ENCODE measurements at regions not wholly inside any gene's neighbourhood (a gene's known extent, or its start where the extent isn't known, plus 50 kb on each side); places are given as distances from the start of the nearest gene placed in this dataset.

DNA sequence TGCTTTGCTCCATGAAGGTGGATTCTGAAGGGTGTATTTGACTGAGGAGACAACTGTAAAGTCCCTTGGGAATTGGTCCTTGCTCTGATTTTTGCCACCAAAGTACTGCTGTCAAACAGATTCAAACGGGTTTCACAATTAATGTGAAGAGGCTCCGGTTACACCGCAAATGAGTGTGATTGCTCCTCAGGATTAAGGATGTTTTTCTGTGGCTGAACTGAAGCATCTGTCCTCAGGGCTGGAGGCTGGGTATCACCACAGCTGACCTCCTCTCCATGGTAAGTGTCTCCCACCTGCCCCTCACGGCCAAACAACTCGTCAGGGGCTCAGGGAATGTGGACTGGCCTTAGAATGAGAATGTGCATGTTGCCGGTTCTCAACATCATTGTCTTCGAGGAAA is 130.4 kb upstream of the NDUFV2 start:
- Histone ChIP-seq H3K27me3 (no peaks in the 10 kb centered on the region), H3K36me3 (no peaks in the 10 kb centered on the region), H3K9me3 (no peaks in the 10 kb centered on the region), H3K4me1 (no peaks in the 10 kb centered on the region), H3K27ac (peak overlapping the region in 2 of 4 donors; percentile 13 to 67), H3K4me3 (no peak overlapping the region)
- in situ Hi-C loops (cut with MboI; ENCODE audit: low pct_ligation_motif_present in 1 of 4, low pct_unique_long_range_greater_than_20kb in 1 of 4, low sequenced_read_pairs in 3 of 4), result no loop called here
- DNase-seq, result no peak
- TF ChIP-seq POLR2AphosphoS5 (IDR thresholded peaks at IDR 0.05) (no peak), CTCF (IDR thresholded peaks at IDR 0.05) (no peak)
- intact Hi-C loops (cut with DNase I; ENCODE audit: low total_unique reads), result no loop called here
- WGBS, 2 donors (ENCODE audit: low coverage in 1 of 2), result 80% methylated on average over 7 of the region's 7 CpGs; no CpG with 5 or more reads in 1 of the 2 donors

GRCh38 chr18:8974279-8974678 is 128.2 kb upstream of the NDUFV2 start:
- no peaks in the 10 kb centered on the region for H3K4me1 ChIP-seq
- intact Hi-C loops (cut with DNase I; ENCODE audit: low total_unique reads), result no loop called here
- in situ Hi-C loops (cut with MboI; ENCODE audit: low pct_ligation_motif_present in 1 of 4, low pct_unique_long_range_greater_than_20kb in 1 of 4, low sequenced_read_pairs in 3 of 4), result no loop called here

GRCh38 chr18:8974696-8975095 is 127.8 kb upstream of the NDUFV2 start:
- peak overlapping the region; percentile 26 to 76 (median 69) for H3K27ac ChIP-seq
- 51 to 59% methylated on average over 2 of the region's 2 CpGs for WGBS, 2 donors (ENCODE audit: low coverage in 1 of 2)
- H3K4me3 ChIP-seq, result no peak overlapping the region

More at GRCh38 chr18:8974279-8974678, 128.2 kb upstream of the NDUFV2 start:
- TF ChIP-seq EP300 (IDR thresholded peaks at IDR 0.05; ENCODE audit: low read depth), result no peak
- TF ChIP-seq POLR2AphosphoS5 (IDR thresholded peaks at IDR 0.05), result peak; percentile 33 to 81 (median 61)
- 80 to 81% methylated on average over 2 to 4 of the region's 4 CpGs for WGBS, 2 donors (ENCODE audit: low coverage in 1 of 2)
- DNase-seq, result no peak
- Histone ChIP-seq H3K27me3 (no peaks in the 10 kb centered on the region), H3K36me3 (no peaks in the 10 kb centered on the region), H3K27ac (peak overlapping the region; percentile 26 to 76 (median 69)), H3K9me3 (no peaks in the 10 kb centered on the region), H3K4me3 (no peak overlapping the region)

DNA sequence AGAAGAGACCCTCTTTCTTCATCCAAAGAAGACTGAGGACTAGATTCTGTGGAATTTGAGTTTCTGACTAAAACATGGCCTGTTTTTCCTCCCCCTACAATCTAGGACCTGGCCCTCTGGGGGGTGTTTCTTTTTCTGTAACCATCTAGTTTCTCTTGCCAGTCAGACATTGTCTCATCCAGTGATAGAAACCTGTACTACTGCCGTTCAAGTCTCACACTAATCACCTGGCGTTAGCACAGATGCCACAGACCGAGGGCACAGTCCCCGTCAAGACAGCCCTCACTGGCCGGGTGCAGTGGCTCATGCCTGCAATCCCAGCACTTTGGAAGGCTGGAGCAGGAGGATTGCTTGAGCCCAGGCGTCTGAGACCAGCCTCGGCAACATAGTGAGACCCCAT is 126.9 kb upstream of the NDUFV2 start:
- Histone ChIP-seq H3K9me3 (no peaks in the 10 kb centered on the region), H3K36me3 (no peaks in the 10 kb centered on the region), H3K4me3 (no peak overlapping the region), H3K4me1 (no peaks in the 10 kb centered on the region), H3K27me3 (no peaks in the 10 kb centered on the region), H3K27ac (peak overlapping the region in 3 of 4 donors; percentile 64 to 76 (median 74))
- in situ Hi-C loops (cut with MboI; ENCODE audit: low pct_ligation_motif_present in 1 of 4, low pct_unique_long_range_greater_than_20kb in 1 of 4, low sequenced_read_pairs in 3 of 4), result loop anchor here (25.0 kb wide), 2 partner anchors 288 to 488 kb away; no protein-coding TSS in a partner anchor
- intact Hi-C loops (cut with DNase I; ENCODE audit: low total_unique reads), result no loop called here
- 72% methylated on average over 7 of the region's 7 CpGs; no CpG with 5 or more reads in 1 of the 2 donors for WGBS, 2 donors (ENCODE audit: low coverage in 1 of 2)
- DNase-seq, result no peak
- no peak for TF ChIP-seq EP300 (IDR thresholded peaks at IDR 0.05; ENCODE audit: low read depth)
- no peak for TF ChIP-seq CTCF (IDR thresholded peaks at IDR 0.05)
- no peak for TF ChIP-seq POLR2A (IDR thresholded peaks at IDR 0.05)
- no peak for TF ChIP-seq POLR2AphosphoS5 (IDR thresholded peaks at IDR 0.05)

More at GRCh38 chr18:8974696-8975095, 127.8 kb upstream of the NDUFV2 start:
- H3K36me3 ChIP-seq, result no peaks in the 10 kb centered on the region
- TF ChIP-seq POLR2A (IDR thresholded peaks at IDR 0.05) (no peak), CTCF (IDR thresholded peaks at IDR 0.05) (no peak)
- intact Hi-C loops (cut with DNase I; ENCODE audit: low total_unique reads) (no loop called here), in situ Hi-C loops (cut with MboI; ENCODE audit: low pct_ligation_motif_present in 1 of 4, low pct_unique_long_range_greater_than_20kb in 1 of 4, low sequenced_read_pairs in 3 of 4) (loop anchor here (25.0 kb wide), 2 partner anchors 287 to 487 kb away; no protein-coding TSS in a partner anchor)
- no peaks in the 10 kb centered on the region for H3K27me3 ChIP-seq
- H3K4me1 ChIP-seq, result no peaks in the 10 kb centered on the region
- DNase-seq, result no peak
- no peaks in the 10 kb centered on the region for H3K9me3 ChIP-seq

DNA sequence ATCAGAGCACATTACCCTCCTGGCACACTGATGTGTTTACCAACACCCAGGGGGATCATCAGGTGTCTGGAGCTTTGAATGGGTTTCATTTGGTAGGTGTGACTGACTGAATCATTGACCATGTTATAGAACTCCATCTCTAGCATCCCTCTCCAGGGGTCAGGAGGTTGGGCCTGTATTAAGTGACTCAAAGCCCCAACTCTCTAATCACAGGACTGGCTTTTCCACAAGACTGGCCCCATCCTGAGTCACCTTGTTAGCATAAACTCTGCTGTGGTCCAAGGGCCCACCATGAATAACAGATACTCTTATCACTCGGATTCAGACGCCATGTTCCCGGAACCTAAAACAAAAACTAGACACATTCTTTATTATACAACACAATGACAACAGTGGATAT is 125.9 kb upstream of the NDUFV2 start:
- in situ Hi-C loops (cut with MboI; ENCODE audit: low pct_ligation_motif_present in 1 of 4, low pct_unique_long_range_greater_than_20kb in 1 of 4, low sequenced_read_pairs in 3 of 4) (loop anchor here (25.0 kb wide), 2 partner anchors 289 to 489 kb away; no protein-coding TSS in a partner anchor), intact Hi-C loops (cut with DNase I; ENCODE audit: low total_unique reads) (no loop called here)
- H3K27ac ChIP-seq, result peak overlapping the region; percentile 54 to 76 (median 69)

More for the DNA sequence above, 125.9 kb upstream of the NDUFV2 start:
- WGBS, 2 donors (ENCODE audit: low coverage in 1 of 2), result 90 to 91% methylated on average over 2 to 3 of the region's 3 CpGs
- H3K4me3 ChIP-seq, result no peak overlapping the region
- H3K9me3 ChIP-seq, result no peaks in the 10 kb centered on the region
- no peaks in the 10 kb centered on the region for H3K36me3 ChIP-seq
- TF ChIP-seq POLR2A (IDR thresholded peaks at IDR 0.05) (no peak), POLR2AphosphoS5 (IDR thresholded peaks at IDR 0.05) (no peak), CTCF (IDR thresholded peaks at IDR 0.05) (no peak), EP300 (IDR thresholded peaks at IDR 0.05; ENCODE audit: low read depth) (no peak)
- peaks cover 0 to 3% (median 0%) of the 10 kb centered on the region in 4 donors for H3K4me1 ChIP-seq
- no peaks in the 10 kb centered on the region for H3K27me3 ChIP-seq
- DNase-seq, result no peak

Measured in transverse colon (tissue), 4 donors.